IMR-90 (cell line): ENCODE measurements at regions not wholly inside any gene's neighbourhood (a gene's known extent, or its start where the extent isn't known, plus 50 kb on each side); places are given as distances from the start of the nearest gene placed in this dataset.

Source experiments
- ATAC-seq: fragments of 200-7000 bp; cut with Tn5 transposase; 2 replicates; pipeline ENCODE4 v1.9.1; 2020; ENCODE audit warnings: low read depth, mild to moderate bottlenecking, moderate library complexity
- BruUV-seq: library from RNA; stranded (reverse); fragments of 400-500 nt; replicated peaks from 2 replicates; lab custom pipeline; 2021; lab: Mats Ljungman, UMichigan
- CTCF ChIA-PET: fragments of 300-600 bp; formaldehyde crosslinking; extraction: SDS; loops from one replicate; lab custom pipeline; 2021; ENCODE audit warnings: antibody characterized with exemption; lab: Yijun Ruan, JAX
- POLR2A ChIA-PET: fragments of 300-600 bp; sonication (Branson Sonifier 250); formaldehyde crosslinking; loops from one replicate; lab custom pipeline; 2022; ENCODE audit warnings: antibody characterized with exemption; ENCODE audit not compliant: unreplicated experiment; lab: Charles Lee
- DNase-seq: peaks from one replicate; pipeline ENCODE4 v3.0.0; 2013
- H2AFZ ChIP-seq: replicated peaks from 2 replicates; pipeline ENCODE3; 2013; ENCODE audit warnings: low read length, mild to moderate bottlenecking; ENCODE audit not compliant: poor library complexity
- H2AK5ac ChIP-seq: 2 replicates; pipeline ENCODE4 v1.6.1; 2013; ENCODE audit warnings: low read depth, low read length, inconsistent platforms
- H2AK9ac ChIP-seq: replicated peaks from 2 replicates; pipeline ENCODE3; 2013; ENCODE audit warnings: mild to moderate bottlenecking, low read depth, low read length, moderate library complexity; ENCODE audit not compliant: poor library complexity
- H2BK120ac ChIP-seq: 2 replicates; pipeline ENCODE4 v1.6.1; 2013; ENCODE audit warnings: low read depth, low read length, inconsistent platforms
- H2BK15ac ChIP-seq: 3 replicates; pipeline ENCODE4 v1.6.1; 2013; ENCODE audit warnings: low read depth, low read length, inconsistent platforms
- H2BK20ac ChIP-seq: 2 replicates; pipeline ENCODE4 v1.6.1; 2013; ENCODE audit warnings: low read depth, mild to moderate bottlenecking, inconsistent platforms, low read length, moderate library complexity
- H2BK5ac ChIP-seq: 2 replicates; pipeline ENCODE4 v1.6.1; 2013; ENCODE audit warnings: mild to moderate bottlenecking, low read depth, low read length, inconsistent platforms; ENCODE audit not compliant: poor library complexity, severe bottlenecking
- H3K14ac ChIP-seq: replicated peaks from 2 replicates; pipeline ENCODE4 v1.6.1; 2013; ENCODE audit warnings: low read depth, low read length, inconsistent platforms
- H3K18ac ChIP-seq: 2 replicates; pipeline ENCODE4 v1.6.1; 2013; ENCODE audit warnings: low read depth, low read length, control low read depth
- H3K23ac ChIP-seq: 2 replicates; pipeline ENCODE4 v1.6.1; 2013; ENCODE audit warnings: low read depth, low read length, inconsistent platforms
- H3K27ac ChIP-seq: 2 replicates; pipeline ENCODE4 v1.5.1; 2013; ENCODE audit warnings: mild to moderate bottlenecking, control low read depth, low read length; ENCODE audit not compliant: insufficient read depth
- H3K27me3 ChIP-seq: 2 replicates; pipeline ENCODE4 v1.6.1; 2013; ENCODE audit warnings: low read length; ENCODE audit not compliant: control insufficient read depth, insufficient read depth
- H3K36me3 ChIP-seq: 2 replicates; pipeline ENCODE4 v1.6.1; 2013; ENCODE audit warnings: low read length, mixed read lengths; ENCODE audit not compliant: control insufficient read depth, insufficient read depth
- H3K4ac ChIP-seq: 2 replicates; pipeline ENCODE4 v1.6.1; 2013; ENCODE audit warnings: low read depth, low read length, inconsistent platforms
- H3K4me1 ChIP-seq: 2 replicates; pipeline ENCODE4 v1.6.1; 2013; ENCODE audit warnings: low read length, mixed read lengths; ENCODE audit not compliant: control insufficient read depth, insufficient read depth
- H3K4me2 ChIP-seq: 2 replicates; pipeline ENCODE4 v1.6.1; 2013; ENCODE audit warnings: low read depth, mild to moderate bottlenecking, control low read depth, low read length, moderate library complexity
- H3K4me3 ChIP-seq: 2 replicates; pipeline ENCODE4 v1.5.1; 2013; ENCODE audit warnings: low read depth, mild to moderate bottlenecking, control low read depth, low read length, moderate library complexity; ENCODE audit not compliant: insufficient read depth
- H3K56ac ChIP-seq: 2 replicates; pipeline ENCODE4 v1.6.1; 2013; ENCODE audit warnings: low read length, inconsistent platforms; ENCODE audit not compliant: insufficient read depth; ENCODE audit errors: extremely low read depth
- H3K79me1 ChIP-seq, 2 experiments: 2 replicates each; pipeline ENCODE4 v1.6.1; 2013; ENCODE audit warnings: low read length in 2 of 2, inconsistent platforms in 1 of 2, low read depth in 1 of 2
- H3K9ac ChIP-seq: 2 replicates; pipeline ENCODE4 v1.6.1; 2013; ENCODE audit warnings: low read depth, low read length, control low read depth
- H3K9me1 ChIP-seq: 2 replicates; pipeline ENCODE4 v1.6.1; 2013; ENCODE audit warnings: low read length, inconsistent platforms; ENCODE audit not compliant: insufficient read depth
- H3K9me3 ChIP-seq: 2 replicates; pipeline ENCODE4 v1.6.1; 2013; ENCODE audit warnings: low read length; ENCODE audit not compliant: control insufficient read depth, insufficient read depth
- H4K20me1 ChIP-seq: 2 replicates; pipeline ENCODE4 v1.6.1; 2013; ENCODE audit warnings: low read length, inconsistent platforms; ENCODE audit not compliant: insufficient read depth
- H4K5ac ChIP-seq: 2 replicates; pipeline ENCODE4 v1.6.1; 2013; ENCODE audit warnings: mild to moderate bottlenecking, low read depth, low read length, control low read depth
- H4K8ac ChIP-seq, 2 experiments: 2 replicates each; pipeline ENCODE4 v1.6.1; 2013; ENCODE audit warnings: low read depth in 2 of 2, low read length in 2 of 2, control low read depth in 1 of 2, inconsistent platforms in 1 of 2
- H4K91ac ChIP-seq: 2 replicates; pipeline ENCODE4 v1.6.1; 2013; ENCODE audit warnings: low read depth, low read length, inconsistent platforms; ENCODE audit not compliant: insufficient read depth
- CEBPB ChIP-seq: IDR thresholded peaks from 2 replicates; pipeline ENCODE4 v1.6.1; 2012; ENCODE audit warnings: low read depth, low read length, improper control_type of control experiment
- CHD1 ChIP-seq: IDR thresholded peaks from 2 replicates; pipeline ENCODE4 v1.6.1; 2012; ENCODE audit warnings: low read depth, low read length, improper control_type of control experiment
- WGBS, 2 experiments: methylation state at CpG; one replicate each; pipeline versions ENCODE4 v1.1.5 to v1.1.7; 2013; ENCODE audit warnings: missing lambda C conversion rate in 2 of 2; ENCODE audit not compliant: insufficient read length in 1 of 2; ENCODE audit errors: extremely low coverage in 2 of 2; 5-methylcytosine and 5-hydroxymethylcytosine counted together
- dilution Hi-C: fragments of 300-500 bp; cut with HindIII; formaldehyde crosslinking; loops from one replicate; pipeline ENCODE4 v1.14.3; 2018; ENCODE audit warnings: low sequenced_read_pairs; ENCODE audit not compliant: unreplicated experiment
- in situ Hi-C: fragments of 300-500 bp; cut with MboI; formaldehyde crosslinking; loops from 3 replicates; pipeline ENCODE4 v1.14.3; 2019; ENCODE audit warnings: low sequenced_read_pairs, inconsistent platforms, mixed read lengths
- intact Hi-C: fragments of 100-400 bp; cut with micrococcal nuclease; formaldehyde crosslinking; loops from 2 replicates; pipeline ENCODE4 v1.10.0; 2022

DNA sequence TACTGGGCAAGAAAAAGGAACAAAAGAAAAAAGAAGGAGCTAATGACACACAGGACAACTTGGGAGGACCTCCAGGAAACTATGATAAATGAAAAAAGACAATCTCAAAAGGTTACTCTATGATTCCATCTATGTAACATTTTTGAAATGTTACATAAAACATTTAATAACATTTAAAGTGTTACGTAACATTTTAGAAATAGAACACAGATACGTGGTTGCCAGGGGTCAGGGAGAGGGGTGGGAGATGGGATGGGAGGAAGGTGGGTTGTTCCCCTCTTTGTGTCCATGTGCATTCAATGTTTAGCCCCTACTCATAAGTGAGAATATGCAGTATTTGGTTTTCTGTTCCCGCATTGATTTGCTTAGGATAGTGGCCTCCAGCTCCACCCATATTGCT lies 116.6 kb downstream of the C16orf95 start:
- Histone ChIP-seq H2AK9ac (no peak overlapping the region), H2AK5ac (peak overlapping the region; percentile 96), H3K18ac (peak overlapping the region; percentile 44; the same call in 1 of the 2 replicates), H3K23ac (no peak overlapping the region), H4K5ac (no peak overlapping the region), H2BK5ac (no peak overlapping the region), H3K4me3 (no peak overlapping the region), H3K4me1 (peaks cover 20% of the 10 kb centered on the region), H3K9me1 (peaks cover 20% of the 10 kb centered on the region), H2BK15ac (peak overlapping the region; percentile 91; the same call in 2 of the 3 replicates), H3K4me2 (no peak overlapping the region), H3K79me1 (peaks cover 0 to 3% of the 10 kb centered on the region in 2 experiments; a peak in 1 of 4 replicates), H2BK120ac (peak overlapping the region; percentile 85), H4K91ac (peak overlapping the region; percentile 72), H3K36me3 (no peaks in the 10 kb centered on the region), H4K20me1 (no peaks in the 10 kb centered on the region), H2BK20ac (peak overlapping the region; percentile 86), H3K14ac (peak overlapping the region; percentile 65; the same call in 1 of the 2 replicates), H3K27ac (no peak overlapping the region), H2AFZ (no peak overlapping the region), H3K27me3 (no peaks in the 10 kb centered on the region), H3K9ac (no peak overlapping the region), H3K56ac (no peak overlapping the region), H3K9me3 (no peaks in the 10 kb centered on the region), H3K4ac (peak overlapping the region; percentile 77), H4K8ac (peak overlapping the region; percentile 30 to 64; a peak in 2 of 4 replicates)
- in situ Hi-C loops (no loop called here), dilution Hi-C loops (no loop called here), intact Hi-C loops (no loop called here)
- ATAC-seq (no peak), DNase-seq (no peak)
- TF ChIP-seq CEBPB (peak; percentile 84), CHD1 (no peak)
- BruUV-seq, result no TSS peak
- ChIA-PET CTCF (interaction anchor here (0.8 kb wide), 1 partner anchor 34 kb away, joined by 3 read pairs; no protein-coding TSS in a partner anchor), POLR2A (interaction anchor here (0.6 kb wide), 1 partner anchor 17 kb away, joined by 4 read pairs; no protein-coding TSS in a partner anchor)
- no CpG with 5 or more reads among the region's 3 CpGs for WGBS, 2 experiments
